Amniotic stem cell (primary cell): ENCODE measurements at regions not wholly inside any gene's neighbourhood (a gene's known extent, or its start where the extent isn't known, plus 50 kb on each side); places are given as distances from the start of the nearest gene placed in this dataset.

Source experiments
- DNase-seq: peaks from one replicate; lab custom pipeline; 2025; lab: John Stamatoyannopoulos, UW

GRCh38 chr14:61625165-61625564 lies 70.1 kb upstream of the HIF1A start:
- no peak for DNase-seq

GRCh38 chr14:61627612-61628011 lies 67.7 kb upstream of the HIF1A start:
- no peak for DNase-seq

GRCh38 chr14:61628016-61628725 lies 67.1 kb upstream of the HIF1A start:
- DNase-seq = no peak

DNA sequence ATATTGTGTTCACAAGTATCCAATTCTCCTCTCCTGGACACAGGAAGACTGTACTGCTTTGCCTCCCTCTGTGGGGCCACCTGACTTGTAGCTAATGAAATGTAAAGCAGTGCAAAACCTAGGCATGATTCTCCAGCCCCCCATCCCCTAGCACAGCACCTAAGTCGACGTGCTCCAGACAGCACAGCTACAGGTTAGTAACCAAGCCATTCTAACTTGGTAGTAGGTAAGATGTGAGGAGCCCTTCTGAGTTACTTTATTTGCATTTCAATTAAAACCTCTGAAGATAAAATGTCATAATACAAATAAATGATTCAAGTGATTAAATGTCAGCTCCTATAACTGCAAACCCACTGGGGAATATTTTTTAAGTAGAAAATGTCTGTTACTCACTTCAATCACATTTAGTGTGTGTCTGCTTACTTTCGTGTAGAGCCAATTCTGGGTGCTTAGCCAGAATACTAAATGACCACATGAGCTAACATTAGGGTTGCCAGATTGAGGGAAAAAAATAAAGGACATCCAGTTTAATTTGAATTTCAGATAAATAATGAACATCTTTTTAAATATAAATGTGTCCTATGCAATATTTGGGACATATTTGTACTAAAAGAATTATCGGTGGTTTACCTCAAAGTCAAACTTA lies 64.8 kb upstream of the HIF1A start:
- DNase-seq = no peak

- no peak for DNase-seq
Observed at GRCh38 chr14:61631045-61631687, 64.1 kb upstream of the HIF1A start.

GRCh38 chr14:61632401-61632800 lies 62.9 kb upstream of the HIF1A start:
- no peak for DNase-seq

DNA sequence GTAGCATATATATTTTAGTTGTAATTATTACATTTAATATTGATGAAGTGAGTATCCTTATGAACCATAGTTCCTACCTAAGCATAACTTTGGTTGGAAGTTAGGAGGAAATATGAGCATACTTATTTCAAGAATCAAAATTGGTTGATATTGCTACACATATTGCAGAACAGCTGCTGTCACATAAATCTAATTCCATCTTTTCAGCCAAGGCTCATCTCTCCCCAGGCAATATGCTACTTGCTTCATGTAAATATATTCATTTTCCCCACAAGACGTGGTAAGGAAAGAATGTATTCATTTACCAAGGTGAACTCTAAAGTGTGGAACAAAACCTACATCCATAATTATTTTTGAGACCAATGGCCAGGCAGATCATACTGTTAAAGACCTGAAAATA lies 62.5 kb upstream of the HIF1A start:
- no peak for DNase-seq

DNA sequence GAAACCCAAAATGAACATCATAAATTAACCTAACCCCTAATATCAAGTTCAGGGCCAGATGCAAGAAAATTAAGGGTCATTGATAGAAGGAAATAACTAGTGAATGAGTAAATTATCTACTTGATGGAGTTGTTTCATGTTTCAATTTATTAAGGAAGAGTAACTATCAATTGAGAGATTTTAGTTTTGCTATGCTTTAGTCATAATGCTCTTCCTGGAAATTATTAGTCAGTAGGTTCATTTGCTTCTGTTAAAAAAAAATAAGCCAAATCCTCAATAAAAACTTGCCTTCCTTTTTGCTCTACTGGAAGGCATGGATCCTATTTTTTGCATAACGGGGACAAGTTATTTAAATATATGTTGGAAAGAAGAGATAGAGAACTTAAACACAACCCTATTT lies 59.0 kb upstream of the HIF1A start:
- no peak for DNase-seq

DNA sequence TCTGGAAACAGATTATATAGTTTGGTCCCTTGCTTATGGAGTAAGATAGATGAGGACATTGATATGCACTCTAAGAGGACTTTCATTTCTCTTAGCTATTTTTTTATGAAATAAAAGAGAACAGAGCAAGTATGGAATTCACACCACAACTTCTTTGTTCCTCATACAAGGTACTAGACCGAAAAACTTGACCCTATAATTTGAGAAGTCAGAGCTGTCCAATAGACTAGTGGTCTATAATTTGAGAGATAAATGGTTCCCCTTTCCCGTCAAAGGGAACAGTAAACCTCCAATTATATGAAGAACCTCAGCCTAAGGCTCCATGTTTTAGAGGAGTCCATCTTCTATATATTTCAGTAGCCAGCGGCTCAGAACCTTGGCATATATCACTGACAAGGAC lies 58.5 kb upstream of the HIF1A start:
- no peak for DNase-seq

GRCh38 chr14:61638595-61639387 lies 56.5 kb upstream of the HIF1A start:
- no peak for DNase-seq

GRCh38 chr14:61640158-61641136 lies 54.9 kb upstream of the HIF1A start:
- no peak for DNase-seq

DNA sequence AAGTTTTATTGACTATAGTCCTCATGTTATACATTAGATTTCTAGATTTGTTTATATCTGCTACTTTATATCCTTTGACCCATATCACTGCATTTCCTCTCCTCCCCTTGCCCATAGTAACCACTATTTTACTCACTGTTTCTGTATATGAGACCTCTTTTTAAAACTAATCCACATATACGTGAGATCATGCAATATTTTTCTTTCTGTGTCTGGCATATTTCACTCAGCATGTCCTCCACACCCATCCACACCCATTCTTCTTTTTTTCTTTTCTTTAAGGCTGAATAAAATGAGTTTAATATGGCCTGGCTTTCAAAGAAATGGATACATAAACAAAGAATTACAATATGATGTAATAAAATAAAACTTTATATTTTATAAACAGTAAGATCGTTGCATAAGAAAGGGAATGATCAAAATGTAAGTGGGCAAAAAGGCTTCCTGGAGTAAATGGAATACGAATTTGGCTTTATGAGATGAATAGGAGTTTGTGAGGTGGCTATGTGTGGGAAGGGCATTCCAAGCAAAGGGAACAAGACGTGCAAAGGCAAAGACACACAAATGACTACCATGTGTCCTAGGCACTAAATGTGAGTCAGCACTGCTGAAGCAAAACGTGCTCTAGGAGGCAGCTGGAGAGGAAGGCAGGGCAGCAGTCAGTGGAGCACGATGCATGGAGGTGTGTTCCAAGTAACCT lies 53.2 kb upstream of the HIF1A start:
- DNase-seq = peak; percentile 62

DNA sequence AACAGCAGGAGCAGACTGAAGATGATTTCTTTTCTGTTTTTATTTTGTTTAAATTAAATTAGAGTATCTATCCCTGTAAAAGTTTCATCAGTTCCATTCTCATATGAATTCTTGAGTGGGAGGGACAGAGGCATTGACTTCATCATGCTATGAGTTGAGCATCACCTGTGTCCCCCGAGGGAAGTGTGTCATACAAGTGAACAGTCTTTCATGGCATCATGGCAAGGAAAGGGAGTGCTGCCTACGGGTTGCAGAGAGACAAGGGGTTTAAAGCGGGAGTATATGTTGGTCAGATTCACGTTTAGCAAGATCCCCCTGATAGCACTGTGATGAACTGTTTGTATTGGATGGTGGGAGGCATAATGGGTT lies 52.7 kb upstream of the HIF1A start:
- no peak for DNase-seq

- DNase-seq = no peak
Observed at GRCh38 chr14:61643555-61643954, 51.8 kb upstream of the HIF1A start.

DNA sequence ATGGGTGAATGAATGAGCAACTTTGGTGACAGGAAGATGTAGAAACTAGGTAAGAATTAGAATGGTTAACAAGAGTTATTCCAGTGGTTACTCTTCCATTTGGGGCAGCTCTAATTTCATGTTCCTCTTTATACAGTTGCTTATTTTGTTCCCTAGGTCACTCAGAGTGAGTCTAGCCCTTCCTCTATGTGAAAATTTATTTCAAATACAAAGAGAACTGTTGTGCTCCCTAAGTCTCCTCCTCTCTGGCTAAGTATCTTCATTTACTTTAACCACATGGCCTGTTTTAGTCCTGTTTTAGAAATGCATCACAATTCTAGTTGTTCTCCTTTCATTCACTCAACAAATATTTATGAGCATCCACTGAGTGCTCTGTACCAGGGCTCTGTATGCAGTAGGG lies 51.1 kb upstream of the HIF1A start:
- no peak for DNase-seq

DNA sequence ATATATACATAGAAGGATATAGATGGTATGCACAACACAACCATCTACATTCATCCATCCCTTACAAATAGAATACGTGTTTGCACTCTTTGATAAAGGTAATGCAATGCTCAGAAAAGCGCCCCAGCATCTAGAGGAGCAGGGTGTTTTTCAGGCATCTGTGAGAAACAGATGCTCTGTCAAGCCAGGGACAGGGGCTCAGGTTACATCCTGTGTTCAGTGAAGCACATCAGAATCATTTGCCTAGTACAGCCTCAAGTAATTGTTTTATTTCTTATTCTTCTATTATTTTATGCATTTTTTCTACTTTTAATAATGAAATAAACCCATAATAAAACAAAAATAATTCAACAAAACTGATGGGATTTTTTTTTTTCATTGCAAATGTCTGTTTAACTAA lies 50.5 kb upstream of the HIF1A start:
- DNase-seq = no peak

GRCh38 chr14:61645247-61645646 lies 50.1 kb upstream of the HIF1A start:
- DNase-seq = no peak
